A673 (cell line): ENCODE measurements at regions not wholly inside any gene's neighbourhood (a gene's known extent, or its start where the extent isn't known, plus 50 kb on each side); places are given as distances from the start of the nearest gene placed in this dataset.

Experiments used
- BruUV-seq: library from RNA; stranded (reverse); fragments of 400-500 nt; replicated peaks from 2 replicates; lab custom pipeline; 2021; lab: Mats Ljungman, UMichigan
- CTCF ChIA-PET: fragments of 300-600 bp; sonication (Branson Sonifier 250); formaldehyde crosslinking; loops from one replicate; lab custom pipeline; 2022; ENCODE audit warnings: antibody characterized with exemption; lab: Charles Lee
- POLR2A ChIA-PET: fragments of 300-600 bp; sonication (Branson Sonifier 250); formaldehyde crosslinking; loops from one replicate; lab custom pipeline; 2022; ENCODE audit warnings: antibody characterized with exemption; ENCODE audit not compliant: low non-redundant PET; lab: Charles Lee
- DNase-seq: peaks from one replicate; pipeline ENCODE4 v3.0.0-alpha.2; 2015; ENCODE audit warnings: low spot score
- H3K27ac ChIP-seq: fragments of 200-600 bp; sonication (generic); 2 replicates; pipeline ENCODE4 v1.5.1; 2016; ENCODE audit warnings: mixed run types, low read depth, mild to moderate bottlenecking, mixed read lengths, antibody characterized with exemption, low read length; ENCODE audit not compliant: poor library complexity, severe bottlenecking
- H3K27me3 ChIP-seq: fragments of 200-600 bp; sonication (generic); replicated peaks from 2 replicates; pipeline ENCODE4 v1.6.1; 2017; ENCODE audit warnings: mixed run types, low read depth, mild to moderate bottlenecking, mixed read lengths, antibody characterized with exemption, low read length; ENCODE audit not compliant: insufficient read depth, poor library complexity
- H3K36me3 ChIP-seq: fragments of 200-600 bp; sonication (generic); 2 replicates; pipeline ENCODE4 v1.6.1; 2016; ENCODE audit warnings: mixed run types, mild to moderate bottlenecking, mixed read lengths, antibody characterized with exemption, low read length; ENCODE audit not compliant: insufficient read depth, poor library complexity, severe bottlenecking
- H3K4me1 ChIP-seq: fragments of 200-600 bp; sonication (generic); 2 replicates; pipeline ENCODE4 v1.6.1; 2017; ENCODE audit warnings: mixed run types, mild to moderate bottlenecking, mixed read lengths, antibody characterized with exemption, low read length; ENCODE audit not compliant: insufficient read depth, poor library complexity, severe bottlenecking
- H3K4me3 ChIP-seq: fragments of 200-600 bp; sonication (generic); 2 replicates; pipeline ENCODE4 v1.5.1; 2016; ENCODE audit warnings: low read depth, mixed run types, mild to moderate bottlenecking, mixed read lengths, low read length; ENCODE audit not compliant: poor library complexity, severe bottlenecking
- H3K9me3 ChIP-seq: fragments of 200-600 bp; sonication (generic); 2 replicates; pipeline ENCODE4 v1.6.1; 2016; ENCODE audit warnings: mixed run types, low read depth, mild to moderate bottlenecking, mixed read lengths, antibody characterized with exemption, low read length; ENCODE audit not compliant: poor library complexity, severe bottlenecking
- EZH2 ChIP-seq: fragments of 200-600 bp; sonication (generic); IDR thresholded peaks from 2 replicates; pipeline ENCODE4 v1.6.1; 2017; ENCODE audit warnings: borderline replicate concordance, low read depth, mild to moderate bottlenecking, mixed read lengths, antibody characterized with exemption, low read length; ENCODE audit not compliant: poor library complexity, severe bottlenecking
- intact Hi-C: fragments of 100-400 bp; cut with micrococcal nuclease; formaldehyde crosslinking; loops from one replicate; pipeline ENCODE4 v1.10.0; 2022; ENCODE audit not compliant: unreplicated experiment
- TF ChIP-seq, protein P1 (sequence below): fragments of 300-800, 200-600 bp; sonication (generic); conservative IDR thresholded peaks from 2 replicates; pipeline ENCODE4 v1.5.1; 2017; ENCODE audit warnings: low read depth, mild to moderate bottlenecking, antibody characterized with exemption, low read length, moderate library complexity, mixed read lengths

- Histone ChIP-seq H3K36me3 (no peaks in the 10 kb centered on the region), H3K4me1 (peaks cover 8% of the 10 kb centered on the region), H3K27ac (no peak overlapping the region), H3K27me3 (no peaks in the 10 kb centered on the region), H3K4me3 (no peak overlapping the region), H3K9me3 (no peaks in the 10 kb centered on the region)
- intact Hi-C loops, result no loop called here
- no peak for DNase-seq
- no TSS peak for BruUV-seq
- ChIA-PET POLR2A (no interaction called here), CTCF (no interaction called here)
- TF ChIP-seq, protein P1, sequence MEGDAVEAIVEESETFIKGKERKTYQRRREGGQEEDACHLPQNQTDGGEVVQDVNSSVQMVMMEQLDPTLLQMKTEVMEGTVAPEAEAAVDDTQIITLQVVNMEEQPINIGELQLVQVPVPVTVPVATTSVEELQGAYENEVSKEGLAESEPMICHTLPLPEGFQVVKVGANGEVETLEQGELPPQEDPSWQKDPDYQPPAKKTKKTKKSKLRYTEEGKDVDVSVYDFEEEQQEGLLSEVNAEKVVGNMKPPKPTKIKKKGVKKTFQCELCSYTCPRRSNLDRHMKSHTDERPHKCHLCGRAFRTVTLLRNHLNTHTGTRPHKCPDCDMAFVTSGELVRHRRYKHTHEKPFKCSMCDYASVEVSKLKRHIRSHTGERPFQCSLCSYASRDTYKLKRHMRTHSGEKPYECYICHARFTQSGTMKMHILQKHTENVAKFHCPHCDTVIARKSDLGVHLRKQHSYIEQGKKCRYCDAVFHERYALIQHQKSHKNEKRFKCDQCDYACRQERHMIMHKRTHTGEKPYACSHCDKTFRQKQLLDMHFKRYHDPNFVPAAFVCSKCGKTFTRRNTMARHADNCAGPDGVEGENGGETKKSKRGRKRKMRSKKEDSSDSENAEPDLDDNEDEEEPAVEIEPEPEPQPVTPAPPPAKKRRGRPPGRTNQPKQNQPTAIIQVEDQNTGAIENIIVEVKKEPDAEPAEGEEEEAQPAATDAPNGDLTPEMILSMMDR, result no peak
- TF ChIP-seq EZH2, result no peak
Measured at GRCh38 chr3:107212618-107213017, 164.6 kb upstream of the CCDC54 start.

GRCh38 chr3:107213044-107213669, 164.1 kb upstream of the CCDC54 start:
- no peaks in the 10 kb centered on the region for H3K36me3 ChIP-seq
- ChIA-PET POLR2A (no interaction called here), CTCF (interaction anchor here (0.6 kb wide), 1 partner anchor 12 kb away, joined by 3 read pairs; no protein-coding TSS in a partner anchor)
- TF ChIP-seq EZH2, result no peak
- TF ChIP-seq, protein P1, result no peak
- intact Hi-C loops, result no loop called here
- no TSS peak for BruUV-seq
- no peaks in the 10 kb centered on the region for H3K9me3 ChIP-seq
- H3K27ac ChIP-seq, result no peak overlapping the region
- H3K4me1 ChIP-seq, result peaks cover 2% of the 10 kb centered on the region
- DNase-seq, result no peak
- H3K4me3 ChIP-seq, result no peak overlapping the region
- H3K27me3 ChIP-seq, result no peaks in the 10 kb centered on the region

DNA sequence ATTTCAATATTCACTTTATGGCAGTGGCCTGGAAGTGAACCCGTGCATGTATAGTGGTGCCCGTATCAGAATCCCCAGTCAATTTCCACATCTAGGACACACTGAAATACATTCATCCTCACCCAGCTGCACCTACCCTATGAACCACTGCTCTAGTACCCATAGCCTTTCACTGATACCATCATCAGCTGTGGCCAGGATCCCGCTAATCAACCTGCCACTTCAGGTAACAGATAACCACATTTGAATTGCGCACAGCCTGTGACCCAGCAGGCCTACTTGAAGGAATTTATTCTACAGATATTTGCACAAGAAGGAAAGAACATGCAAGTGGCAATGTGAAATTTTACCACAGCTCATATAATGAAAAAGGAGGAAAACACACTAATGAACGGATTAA, 161.0 kb upstream of the CCDC54 start:
- ChIA-PET CTCF (no interaction called here), POLR2A (no interaction called here)
- BruUV-seq, result no TSS peak
- H3K4me3 ChIP-seq, result no peak overlapping the region
- intact Hi-C loops, result no loop called here
- no peaks in the 10 kb centered on the region for H3K4me1 ChIP-seq
- DNase-seq, result no peak
- no peak overlapping the region for H3K27ac ChIP-seq
- H3K36me3 ChIP-seq, result no peaks in the 10 kb centered on the region
- H3K27me3 ChIP-seq, result no peaks in the 10 kb centered on the region
- TF ChIP-seq, protein P1, result no peak
- no peak for TF ChIP-seq EZH2
- H3K9me3 ChIP-seq, result no peaks in the 10 kb centered on the region
